GM12878 (cell line): ENCODE measurements at regions not wholly inside any gene's neighbourhood (a gene's known extent, or its start where the extent isn't known, plus 50 kb on each side); places are given as distances from the start of the nearest gene placed in this dataset.

Source experiments
- ATF2 ChIP-seq: IDR thresholded peaks from 2 replicates; pipeline ENCODE4 v1.6.1; 2012; ENCODE audit warnings: low read length, inconsistent platforms
- CEBPB ChIP-seq, 2 experiments: fragments of 150-350 bp in 1 of 2; IDR thresholded peaks; 2 replicates each; pipeline ENCODE4 v1.6.1; 2012 to 2014; ENCODE audit warnings: low read depth in 2 of 2, low read length in 2 of 2, borderline replicate concordance in 1 of 2, inconsistent platforms in 1 of 2
- CHD1 ChIP-seq: IDR thresholded peaks from 2 replicates; pipeline ENCODE4 v1.6.1; 2012; ENCODE audit warnings: low read depth, low read length, improper control_type of control experiment
- CREB1 ChIP-seq: IDR thresholded peaks from 2 replicates; pipeline ENCODE4 v1.6.1; 2012; ENCODE audit warnings: low read depth, mild to moderate bottlenecking, inconsistent platforms
- CTCF ChIP-seq, 3 experiments: IDR thresholded peaks in 2 of 3; conservative IDR thresholded peaks in 1 of 3; 2 replicates each; pipeline ENCODE4 v1.5.1; 2011; ENCODE audit warnings: low read depth in 3 of 3, low read length in 3 of 3, mild to moderate bottlenecking in 3 of 3, control low read depth in 2 of 3, moderate library complexity in 2 of 3, inconsistent platforms in 1 of 3, mixed read lengths in 1 of 3; ENCODE audit not compliant: control insufficient read depth in 2 of 3, insufficient read depth in 1 of 3; ENCODE audit errors: extremely low read depth in 1 of 3
- E2F4 ChIP-seq: IDR thresholded peaks from 2 replicates; pipeline ENCODE4 v1.6.1; 2012; ENCODE audit warnings: low read depth, low read length, improper control_type of control experiment
- FOS ChIP-seq: IDR thresholded peaks from 3 replicates; pipeline ENCODE4 v1.6.1; 2011; ENCODE audit warnings: borderline replicate concordance; ENCODE audit not compliant: insufficient read length; ENCODE audit errors: extremely low read depth
- GABPA ChIP-seq: IDR thresholded peaks from 2 replicates; pipeline ENCODE4 v1.6.1; 2014; ENCODE audit warnings: antibody characterized with exemption, low read depth, mild to moderate bottlenecking, inconsistent platforms
- MEF2A ChIP-seq: IDR thresholded peaks from 2 replicates; pipeline ENCODE4 v1.6.1; 2011; ENCODE audit warnings: low read depth, mild to moderate bottlenecking, low read length, moderate library complexity; ENCODE audit not compliant: insufficient read depth
- MLLT1 ChIP-seq: fragments of 450-650 bp; IDR thresholded peaks from 2 replicates; pipeline ENCODE4 v1.6.1; 2016; ENCODE audit warnings: mild to moderate bottlenecking
- POLR2A ChIP-seq: IDR thresholded peaks from 2 replicates; pipeline ENCODE4 v1.6.1; 2011; ENCODE audit warnings: low read depth, mild to moderate bottlenecking, low read length
- POLR2AphosphoS5 ChIP-seq: IDR thresholded peaks from 2 replicates; pipeline ENCODE4 v1.6.1; 2011; ENCODE audit warnings: mild to moderate bottlenecking, low read length, inconsistent platforms
- REST ChIP-seq: IDR thresholded peaks from 2 replicates; pipeline ENCODE4 v1.6.1; 2012; ENCODE audit warnings: mild to moderate bottlenecking, low read depth, low read length
- TF ChIP-seq, protein P1 (sequence below): fragments of 450-650 bp; conservative IDR thresholded peaks from 2 replicates; pipeline ENCODE4 v1.6.1; 2017; ENCODE audit warnings: mild to moderate bottlenecking, moderate library complexity

DNA sequence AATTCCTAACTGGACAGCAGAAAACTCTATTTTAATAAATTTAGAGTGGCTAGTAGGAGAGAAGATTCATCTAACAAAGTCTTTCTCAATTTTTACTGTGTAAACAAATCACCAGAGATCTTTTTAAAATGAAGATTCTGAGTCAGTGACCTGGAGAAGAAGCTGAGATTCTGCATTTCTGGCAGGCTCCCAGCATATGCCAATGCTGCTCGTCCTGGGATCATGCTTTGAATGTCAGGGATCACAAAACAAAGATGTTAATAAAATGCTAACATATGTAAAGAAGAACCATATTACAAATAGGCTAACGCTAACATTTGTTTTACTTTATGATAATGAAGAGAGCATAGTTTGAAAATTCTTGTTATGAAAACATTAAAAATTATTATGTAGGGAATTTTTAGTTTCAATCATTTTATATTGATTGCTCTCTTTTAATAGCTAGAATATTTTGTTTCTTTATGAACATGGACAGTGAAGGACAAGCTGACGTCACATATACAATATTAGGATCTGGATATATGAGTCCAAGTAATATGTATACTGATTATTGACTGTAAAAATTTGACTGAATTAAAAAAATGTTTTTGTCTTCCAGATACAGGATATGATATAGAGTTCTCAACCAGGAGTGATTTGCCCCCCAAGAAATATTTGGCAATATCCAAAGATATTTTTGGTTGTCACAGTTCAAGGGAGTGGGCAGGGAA, 160.8 kb upstream of the GPR149 start:
- TF ChIP-seq, protein P1, sequence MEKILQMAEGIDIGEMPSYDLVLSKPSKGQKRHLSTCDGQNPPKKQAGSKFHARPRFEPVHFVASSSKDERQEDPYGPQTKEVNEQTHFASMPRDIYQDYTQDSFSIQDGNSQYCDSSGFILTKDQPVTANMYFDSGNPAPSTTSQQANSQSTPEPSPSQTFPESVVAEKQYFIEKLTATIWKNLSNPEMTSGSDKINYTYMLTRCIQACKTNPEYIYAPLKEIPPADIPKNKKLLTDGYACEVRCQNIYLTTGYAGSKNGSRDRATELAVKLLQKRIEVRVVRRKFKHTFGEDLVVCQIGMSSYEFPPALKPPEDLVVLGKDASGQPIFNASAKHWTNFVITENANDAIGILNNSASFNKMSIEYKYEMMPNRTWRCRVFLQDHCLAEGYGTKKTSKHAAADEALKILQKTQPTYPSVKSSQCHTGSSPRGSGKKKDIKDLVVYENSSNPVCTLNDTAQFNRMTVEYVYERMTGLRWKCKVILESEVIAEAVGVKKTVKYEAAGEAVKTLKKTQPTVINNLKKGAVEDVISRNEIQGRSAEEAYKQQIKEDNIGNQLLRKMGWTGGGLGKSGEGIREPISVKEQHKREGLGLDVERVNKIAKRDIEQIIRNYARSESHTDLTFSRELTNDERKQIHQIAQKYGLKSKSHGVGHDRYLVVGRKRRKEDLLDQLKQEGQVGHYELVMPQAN = no peak
- TF ChIP-seq CREB1 (no peak), POLR2AphosphoS5 (no peak), MEF2A (no peak), FOS (no peak), CEBPB (IDR thresholded peaks at IDR 0.05; ENCODE audit: borderline replicate concordance in 1 of 2, low read depth in 2 of 2, low read length in 2 of 2) (no peak), REST (no peak), ATF2 (no peak), POLR2A (no peak), E2F4 (no peak), MLLT1 (no peak), CTCF (IDR thresholded peaks at IDR 0.05 in 2 of 3, conservative IDR thresholded peaks at IDR 0.05 in 1 of 3; ENCODE audit: control insufficient read depth in 2 of 3, extremely low read depth in 1 of 3, insufficient read depth in 1 of 3, low read depth in 3 of 3, low read length in 3 of 3) (no peak), GABPA (no peak), CHD1 (no peak)
